RWPE1 (cell line): ENCODE measurements at regions not wholly inside any gene's neighbourhood (a gene's known extent, or its start where the extent isn't known, plus 50 kb on each side); places are given as distances from the start of the nearest gene placed in this dataset.

Experiments
- CTCF ChIA-PET: fragments of 350-600 bp; sonication (Branson Sonifier 250); formaldehyde crosslinking; extraction: SDS; loops from one replicate; lab custom pipeline; 2021; lab: Yijun Ruan, JAX
- POLR2A ChIA-PET: fragments of 400-600 bp; formaldehyde crosslinking; extraction: SDS; loops from one replicate; lab custom pipeline; 2020; ENCODE audit warnings: antibody characterized with exemption; ENCODE audit not compliant: low non-redundant PET; lab: Yijun Ruan, JAX
- DNase-seq: peaks from one replicate; pipeline ENCODE4 v3.0.0; 2012; ENCODE audit warnings: low spot score
- H3K27ac ChIP-seq: fragments of 450-650 bp; 2 replicates; pipeline ENCODE4 v1.5.1; 2017
- CTCF ChIP-seq: fragments of 450-650 bp; conservative IDR thresholded peaks from 2 replicates; pipeline ENCODE4 v1.5.1; 2017; ENCODE audit warnings: low read depth, mild to moderate bottlenecking

- DNase-seq, result no peak
- CTCF ChIA-PET, result interaction anchor here (0.6 kb wide), 1 partner anchor 23 kb away, joined by 3 read pairs; no protein-coding TSS in a partner anchor
- H3K27ac ChIP-seq, result no peak overlapping the region
These were observed 92.5 kb upstream of the ENPP6 start for GRCh38 chr4:184310171-184310567.

GRCh38 chr4:184309241-184310170 is 91.8 kb upstream of the ENPP6 start:
- no peak overlapping the region for H3K27ac ChIP-seq
- ChIA-PET CTCF (interaction anchor here (0.5 to 0.6 kb wide), 2 partner anchors 23 to 696 kb away, joined by 3 to 5 read pairs; no protein-coding TSS in a partner anchor), POLR2A (no interaction called here)
- TF ChIP-seq CTCF, result no peak
- DNase-seq, result no peak

More at GRCh38 chr4:184310171-184310567, 92.5 kb upstream of the ENPP6 start:
- TF ChIP-seq CTCF, result no peak
- POLR2A ChIA-PET, result no interaction called here

GRCh38 chr4:184306949-184307348 is 89.3 kb upstream of the ENPP6 start:
- ChIA-PET POLR2A (no interaction called here), CTCF (no interaction called here)
- DNase-seq, result no peak
- no peak for TF ChIP-seq CTCF
- H3K27ac ChIP-seq, result no peak overlapping the region

- no peak for DNase-seq
- POLR2A ChIA-PET, result no interaction called here
- no peak for TF ChIP-seq CTCF
- CTCF ChIA-PET, result interaction anchor here (0.6 kb wide), 1 partner anchor 704 kb away, joined by 3 read pairs; no protein-coding TSS in a partner anchor
- no peak overlapping the region for H3K27ac ChIP-seq
These were observed 88.8 kb upstream of the ENPP6 start for GRCh38 chr4:184306470-184306869.

- DNase-seq, result no peak
- TF ChIP-seq CTCF, result no peak
- ChIA-PET POLR2A (interaction anchor here (0.5 kb wide), 1 partner anchor 84 kb away, joined by 3 read pairs; no protein-coding TSS in a partner anchor), CTCF (interaction anchor here (0.7 kb wide), 1 partner anchor 795 kb away, joined by 4 read pairs; no protein-coding TSS in a partner anchor)
- no peak overlapping the region for H3K27ac ChIP-seq
These were observed 83.1 kb upstream of the ENPP6 start for GRCh38 chr4:184300816-184301215.

GRCh38 chr4:184298254-184298653 is 80.6 kb upstream of the ENPP6 start:
- TF ChIP-seq CTCF, result no peak
- no peak for DNase-seq
- POLR2A ChIA-PET, result no interaction called here
- CTCF ChIA-PET, result interaction anchor here (0.6 to 1.3 kb wide), 2 partner anchors 19 to 31 kb away, joined by 5 to 6 read pairs; no protein-coding TSS in a partner anchor
- H3K27ac ChIP-seq, result no peak overlapping the region
